ENCODE measurements at regions not wholly inside any gene's neighbourhood (a gene's known extent, or its start where the extent isn't known, plus 50 kb on each side); places are given as distances from the start of the nearest gene placed in this dataset.

GRCh38 chr15:70558406-70559264 lies 204.7 kb downstream of the UACA start:
- Histone ChIP-seq H3K4me3 (no peak overlapping the region), H3K36me3 (no peaks in the 10 kb centered on the region), H3K27me3 (replicated peaks; ENCODE audit: insufficient read depth) (no peaks in the 10 kb centered on the region), H3K4me1 (ENCODE audit: control insufficient read depth in 1 of 2, low read depth in 2 of 2) (no peaks in the 10 kb centered on the region), H3K27ac (no peak overlapping the region), H3K9me3 (no peaks in the 10 kb centered on the region)
- ATAC-seq (ENCODE audit: insufficient number of reproducible peaks, low FRiP score, low read depth): no peak
- no peak for DNase-seq (ENCODE audit: low spot score)
- TF ChIP-seq CTCF (IDR thresholded peaks at IDR 0.05): no peak

GRCh38 chr15:70557521-70558258 lies 205.7 kb downstream of the UACA start:
- ATAC-seq (ENCODE audit: insufficient number of reproducible peaks, low FRiP score, low read depth): no peak

GRCh38 chr15:70556779-70557178 lies 206.6 kb downstream of the UACA start:
- no peak for TF ChIP-seq CTCF (IDR thresholded peaks at IDR 0.05)
- H3K4me3 ChIP-seq: no peak overlapping the region
- H3K9me3 ChIP-seq: no peaks in the 10 kb centered on the region
- H3K4me1 ChIP-seq (ENCODE audit: control insufficient read depth in 1 of 2, low read depth in 2 of 2): no peaks in the 10 kb centered on the region
- no peak overlapping the region for H3K27ac ChIP-seq
- no peaks in the 10 kb centered on the region for H3K36me3 ChIP-seq
- no peak for DNase-seq (ENCODE audit: low spot score)
- no peak for ATAC-seq (ENCODE audit: insufficient number of reproducible peaks, low FRiP score, low read depth)
- no peaks in the 10 kb centered on the region for H3K27me3 ChIP-seq (replicated peaks; ENCODE audit: insufficient read depth)

More at GRCh38 chr15:70557521-70558258, 205.7 kb downstream of the UACA start:
- Histone ChIP-seq H3K9me3 (no peaks in the 10 kb centered on the region), H3K27me3 (replicated peaks; ENCODE audit: insufficient read depth) (no peaks in the 10 kb centered on the region), H3K36me3 (no peaks in the 10 kb centered on the region), H3K4me3 (no peak overlapping the region), H3K4me1 (ENCODE audit: control insufficient read depth in 1 of 2, low read depth in 2 of 2) (no peaks in the 10 kb centered on the region), H3K27ac (no peak overlapping the region)
- TF ChIP-seq CTCF (IDR thresholded peaks at IDR 0.05): no peak
- DNase-seq (ENCODE audit: low spot score): no peak

- ATAC-seq (ENCODE audit: insufficient number of reproducible peaks, low FRiP score, low read depth): no peak
- H3K36me3 ChIP-seq: no peaks in the 10 kb centered on the region
- no peak overlapping the region for H3K4me3 ChIP-seq
- TF ChIP-seq CTCF (IDR thresholded peaks at IDR 0.05): no peak
- no peak for DNase-seq (ENCODE audit: low spot score)
- H3K27me3 ChIP-seq (replicated peaks; ENCODE audit: insufficient read depth): no peaks in the 10 kb centered on the region
- H3K27ac ChIP-seq: no peak overlapping the region
- H3K9me3 ChIP-seq: no peaks in the 10 kb centered on the region
- H3K4me1 ChIP-seq (ENCODE audit: control insufficient read depth in 1 of 2, low read depth in 2 of 2): no peaks in the 10 kb centered on the region
These were observed 207.1 kb downstream of the UACA start for GRCh38 chr15:70556151-70556741.

- Histone ChIP-seq H3K9me3 (no peaks in the 10 kb centered on the region), H3K36me3 (no peaks in the 10 kb centered on the region), H3K27me3 (replicated peaks; ENCODE audit: insufficient read depth) (no peaks in the 10 kb centered on the region), H3K4me3 (no peak overlapping the region), H3K4me1 (ENCODE audit: control insufficient read depth in 1 of 2, low read depth in 2 of 2) (no peaks in the 10 kb centered on the region), H3K27ac (no peak overlapping the region)
- ATAC-seq (ENCODE audit: insufficient number of reproducible peaks, low FRiP score, low read depth) (no peak), DNase-seq (ENCODE audit: low spot score) (no peak)
- no peak for TF ChIP-seq CTCF (IDR thresholded peaks at IDR 0.05)
These were observed 207.6 kb downstream of the UACA start for GRCh38 chr15:70555713-70556112.
